Gastroesophageal sphincter (tissue), 4 donors: ENCODE measurements at regions not wholly inside any gene's neighbourhood (a gene's known extent, or its start where the extent isn't known, plus 50 kb on each side); places are given as distances from the start of the nearest gene placed in this dataset.

Source experiments
- ATAC-seq: fragments of 150-250 bp; one replicate; pipeline ENCODE4 v1.9.1; 2016; ENCODE audit warnings: mild to moderate bottlenecking, moderate library complexity
- H3K27ac ChIP-seq, 4 donors: fragments of 200-600 bp; sonication (generic) in 3 of 4; 1 replicate in 3 of 4; 2 replicates in 1 of 4; pipeline ENCODE4 v1.5.1; 2016 to 2019
- H3K27me3 ChIP-seq: fragments of 200-600 bp; sonication (generic); one replicate; pipeline ENCODE4 v1.5.1; 2019
- H3K36me3 ChIP-seq, 2 donors: fragments of 200-600 bp; sonication (generic); one replicate each; pipeline ENCODE4 v1.5.1; 2019; ENCODE audit warnings: control low read depth in 1 of 2
- H3K4me1 ChIP-seq, 3 donors: fragments of 200-600 bp; sonication (generic); 1 replicate in 2 of 3; 2 replicates in 1 of 3; pipeline ENCODE4 v1.5.1; 2016 to 2019; ENCODE audit warnings: control low read depth in 2 of 3
- H3K4me3 ChIP-seq, 2 donors: fragments of 200-600 bp; sonication (generic); one replicate each; pipeline ENCODE4 v1.5.1; 2019; ENCODE audit warnings: mild to moderate bottlenecking in 1 of 2, moderate library complexity in 1 of 2
- H3K9me3 ChIP-seq, 3 donors: fragments of 200-600 bp; sonication (generic); one replicate each; pipeline ENCODE4 v1.5.1; 2017 to 2019; ENCODE audit warnings: control low read depth in 2 of 3
- EP300 ChIP-seq: sonication (generic); formaldehyde crosslinking; IDR thresholded peaks from one replicate; pipeline ENCODE4 v1.6.1; 2017; ENCODE audit warnings: antibody characterized with exemption, mild to moderate bottlenecking
- POLR2A ChIP-seq, 2 donors: fragments of 450-650 bp; IDR thresholded peaks; one replicate each; pipeline ENCODE4 v1.6.1; 2017; ENCODE audit warnings: antibody characterized with exemption in 2 of 2, mild to moderate bottlenecking in 2 of 2, moderate library complexity in 1 of 2
- POLR2AphosphoS5 ChIP-seq: sonication (generic); formaldehyde crosslinking; IDR thresholded peaks from one replicate; pipeline ENCODE4 v1.6.1; 2017; ENCODE audit warnings: antibody characterized with exemption
- WGBS, 2 donors: methylation state at CpG; one replicate each; pipeline ENCODE4 v1.1.5; 2018; ENCODE audit warnings: low coverage in 1 of 2; 5-methylcytosine and 5-hydroxymethylcytosine counted together
- TF ChIP-seq, protein P1 (sequence below), 4 experiments: fragments of 200-600 bp in 2 of 4; fragments of 450-650 bp in 2 of 4; sonication (generic) in 1 of 4; IDR thresholded peaks; one replicate each; pipeline ENCODE4 v1.5.1; 2017 to 2019; ENCODE audit warnings: antibody characterized with exemption in 4 of 4, mild to moderate bottlenecking in 2 of 4, moderate library complexity in 2 of 4

DNA sequence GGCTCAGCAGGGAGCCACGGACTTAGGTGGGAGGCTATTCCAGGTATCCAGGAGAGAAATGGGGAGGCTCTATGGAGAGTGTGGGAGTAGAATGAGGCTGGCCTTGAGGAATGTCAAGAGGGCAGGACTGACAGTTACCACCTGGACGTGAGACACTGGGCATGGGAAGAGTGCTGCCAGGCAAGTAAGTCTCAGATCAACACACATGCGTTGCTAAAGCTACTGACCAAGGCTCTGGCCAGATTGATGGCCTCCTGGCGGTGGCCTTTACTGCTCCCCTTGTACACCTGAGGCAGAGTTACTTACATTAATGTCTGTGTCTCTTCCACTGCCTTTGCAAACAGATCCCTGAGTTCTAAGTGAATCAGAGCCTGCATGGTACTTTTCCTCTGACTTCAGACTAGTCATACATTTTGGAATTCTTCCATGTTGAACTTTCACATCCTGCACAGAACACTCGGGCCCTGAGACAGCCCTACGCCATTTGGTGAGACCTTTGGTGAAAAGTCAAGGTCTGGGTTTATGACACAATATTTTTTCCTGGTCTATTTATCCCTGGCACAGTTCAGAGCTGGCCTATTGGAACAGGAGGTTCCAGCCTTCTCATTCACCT is 398.8 kb upstream of the TRIB2 start:
- no peak overlapping the region for H3K4me3 ChIP-seq
- WGBS, 2 donors = 34 to 100% methylated on average over 1 to 3 of the region's 6 CpGs
- peaks cover 0 to 41% (median 0%) of the 10 kb centered on the region in 3 donors for H3K4me1 ChIP-seq
- no peak for TF ChIP-seq POLR2A (IDR thresholded peaks at IDR 0.05)
- TF ChIP-seq POLR2AphosphoS5 = peak; percentile 21
- H3K27ac ChIP-seq = peak overlapping the region; percentile 12 to 61 (median 20)
- ATAC-seq = peak; percentile 50
- no peaks in the 10 kb centered on the region for H3K9me3 ChIP-seq
- no peaks in the 10 kb centered on the region for H3K27me3 ChIP-seq
- H3K36me3 ChIP-seq = no peaks in the 10 kb centered on the region

DNA sequence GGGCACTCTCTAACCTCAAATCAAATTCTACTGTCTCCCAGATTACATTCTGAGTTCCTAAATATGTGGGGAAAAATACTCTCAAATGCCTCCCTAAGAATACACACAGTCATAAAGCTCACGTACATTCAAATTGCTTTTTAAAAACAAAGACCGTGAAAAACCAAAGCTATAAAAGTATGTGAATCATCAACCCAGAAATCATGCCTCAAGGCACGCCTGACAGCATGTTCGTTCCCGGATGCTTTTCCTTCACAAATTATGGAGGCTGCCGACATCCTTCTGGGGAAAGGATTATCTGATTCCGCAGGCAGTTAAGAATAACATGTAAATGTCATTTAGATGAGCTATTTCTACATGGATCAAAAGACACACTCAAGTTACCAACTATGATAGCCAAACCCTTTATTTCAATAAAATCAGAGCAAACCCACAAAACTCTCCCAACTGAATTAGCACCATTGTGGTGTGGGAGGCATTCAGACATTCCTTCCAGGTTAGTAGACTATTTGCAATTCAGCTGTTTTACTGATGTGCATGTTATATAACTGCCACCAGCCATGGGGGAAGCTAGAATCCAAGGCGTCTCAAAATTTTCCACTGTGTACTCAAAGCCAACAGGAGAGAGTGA is 398.2 kb upstream of the TRIB2 start:
- H3K27ac ChIP-seq = peak overlapping the region; percentile 12 to 61 (median 20)
- no peaks in the 10 kb centered on the region for H3K36me3 ChIP-seq
- no peak overlapping the region for H3K4me3 ChIP-seq
- H3K27me3 ChIP-seq = no peaks in the 10 kb centered on the region
- TF ChIP-seq POLR2AphosphoS5 (no peak), EP300 (no peak), POLR2A (IDR thresholded peaks at IDR 0.05) (no peak)
- TF ChIP-seq, protein P1, sequence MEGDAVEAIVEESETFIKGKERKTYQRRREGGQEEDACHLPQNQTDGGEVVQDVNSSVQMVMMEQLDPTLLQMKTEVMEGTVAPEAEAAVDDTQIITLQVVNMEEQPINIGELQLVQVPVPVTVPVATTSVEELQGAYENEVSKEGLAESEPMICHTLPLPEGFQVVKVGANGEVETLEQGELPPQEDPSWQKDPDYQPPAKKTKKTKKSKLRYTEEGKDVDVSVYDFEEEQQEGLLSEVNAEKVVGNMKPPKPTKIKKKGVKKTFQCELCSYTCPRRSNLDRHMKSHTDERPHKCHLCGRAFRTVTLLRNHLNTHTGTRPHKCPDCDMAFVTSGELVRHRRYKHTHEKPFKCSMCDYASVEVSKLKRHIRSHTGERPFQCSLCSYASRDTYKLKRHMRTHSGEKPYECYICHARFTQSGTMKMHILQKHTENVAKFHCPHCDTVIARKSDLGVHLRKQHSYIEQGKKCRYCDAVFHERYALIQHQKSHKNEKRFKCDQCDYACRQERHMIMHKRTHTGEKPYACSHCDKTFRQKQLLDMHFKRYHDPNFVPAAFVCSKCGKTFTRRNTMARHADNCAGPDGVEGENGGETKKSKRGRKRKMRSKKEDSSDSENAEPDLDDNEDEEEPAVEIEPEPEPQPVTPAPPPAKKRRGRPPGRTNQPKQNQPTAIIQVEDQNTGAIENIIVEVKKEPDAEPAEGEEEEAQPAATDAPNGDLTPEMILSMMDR (IDR thresholded peaks at IDR 0.05) = no peak
- H3K4me1 ChIP-seq = peaks cover 0 to 41% (median 0%) of the 10 kb centered on the region in 3 donors
- no peaks in the 10 kb centered on the region for H3K9me3 ChIP-seq
- ATAC-seq = no peak
- 75 to 87% methylated on average over 6 to 8 of the region's 8 CpGs for WGBS, 2 donors

DNA sequence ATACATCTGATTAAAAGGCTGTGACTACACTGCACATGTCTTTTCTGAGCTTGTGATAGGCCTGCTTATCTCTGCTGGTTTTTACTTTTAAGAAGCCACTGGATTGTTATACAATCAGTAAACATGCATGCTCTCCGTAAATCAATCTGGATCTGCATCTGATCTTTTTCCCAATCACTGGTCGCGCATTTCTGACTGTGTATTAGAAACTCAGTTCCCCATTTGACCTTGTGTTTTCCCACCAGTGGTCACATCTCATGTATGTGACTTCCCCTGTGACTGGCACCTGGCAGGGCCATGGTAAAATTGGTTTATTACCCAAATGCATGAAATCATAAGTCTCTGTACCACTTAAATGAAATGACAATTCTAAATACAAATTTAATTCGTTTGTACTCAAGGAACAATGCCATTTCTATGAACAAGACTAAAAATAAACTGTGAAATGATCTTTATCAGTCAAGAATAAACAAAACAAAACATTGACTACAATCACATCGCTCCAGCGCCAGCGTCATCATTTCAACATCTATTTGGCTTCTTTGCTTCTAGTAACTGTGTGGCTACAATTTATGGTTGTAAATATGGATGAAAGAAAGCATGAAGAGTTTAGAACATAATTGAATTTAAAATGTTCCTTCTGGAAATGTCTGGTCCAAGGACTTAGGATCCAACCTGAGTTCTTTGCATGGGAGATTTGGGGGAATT is 396.6 kb upstream of the TRIB2 start:
- no peak for TF ChIP-seq POLR2AphosphoS5
- TF ChIP-seq, protein P1 (IDR thresholded peaks at IDR 0.05) = no peak
- Histone ChIP-seq H3K4me1 (peaks cover 0 to 36% (median 0%) of the 10 kb centered on the region in 3 donors), H3K27me3 (no peaks in the 10 kb centered on the region), H3K36me3 (no peaks in the 10 kb centered on the region), H3K9me3 (no peaks in the 10 kb centered on the region), H3K27ac (no peak overlapping the region), H3K4me3 (no peak overlapping the region)
- 74 to 89% methylated on average over 7 of the region's 7 CpGs for WGBS, 2 donors
- no peak for ATAC-seq

DNA sequence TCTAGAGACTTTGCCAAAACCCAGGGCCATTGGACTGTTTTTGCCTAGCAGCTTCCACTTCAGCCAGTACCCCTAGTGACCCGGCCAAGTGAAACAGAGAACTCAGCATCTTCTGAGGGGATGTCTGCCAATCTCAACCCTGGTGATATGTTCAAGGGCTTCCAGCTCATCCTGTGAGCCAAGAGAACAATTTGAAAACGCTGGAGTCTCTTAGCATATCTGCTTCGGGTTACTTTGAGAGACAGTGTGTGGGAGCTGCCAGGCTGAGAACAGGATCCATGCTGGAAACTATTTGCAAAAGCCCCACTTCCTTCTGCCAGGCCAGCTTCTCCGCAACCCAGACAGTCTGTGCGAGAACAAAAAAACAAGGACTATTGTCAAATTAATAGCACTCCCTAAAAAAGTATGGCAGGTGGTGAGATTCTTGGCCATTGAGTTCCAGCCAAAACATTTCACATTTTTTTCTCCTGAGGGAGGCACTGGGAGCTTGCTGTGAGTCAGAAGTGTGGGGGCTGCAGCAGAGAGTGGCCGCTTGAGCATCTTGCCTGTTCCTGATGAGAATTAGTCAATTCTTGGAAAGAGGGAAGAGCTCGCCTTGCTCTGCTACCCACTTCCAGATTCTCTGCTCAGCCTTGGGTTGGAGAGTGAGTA is 395.6 kb upstream of the TRIB2 start:
- Histone ChIP-seq H3K27ac (peak overlapping the region in 3 of 4 donors; percentile 9 to 57 (median 48)), H3K4me1 (peaks cover 0 to 36% (median 0%) of the 10 kb centered on the region in 3 donors), H3K4me3 (no peak overlapping the region), H3K36me3 (no peaks in the 10 kb centered on the region), H3K27me3 (no peaks in the 10 kb centered on the region), H3K9me3 (no peaks in the 10 kb centered on the region)
- ATAC-seq = peak; percentile 72
- WGBS, 2 donors = 20 to 80% methylated on average over 1 to 5 of the region's 7 CpGs
- TF ChIP-seq EP300 = no peak
- TF ChIP-seq, protein P1 (IDR thresholded peaks at IDR 0.05) = peak in 1 of 4 experiments; percentile 27
- peak; percentile 29 for TF ChIP-seq POLR2AphosphoS5

DNA sequence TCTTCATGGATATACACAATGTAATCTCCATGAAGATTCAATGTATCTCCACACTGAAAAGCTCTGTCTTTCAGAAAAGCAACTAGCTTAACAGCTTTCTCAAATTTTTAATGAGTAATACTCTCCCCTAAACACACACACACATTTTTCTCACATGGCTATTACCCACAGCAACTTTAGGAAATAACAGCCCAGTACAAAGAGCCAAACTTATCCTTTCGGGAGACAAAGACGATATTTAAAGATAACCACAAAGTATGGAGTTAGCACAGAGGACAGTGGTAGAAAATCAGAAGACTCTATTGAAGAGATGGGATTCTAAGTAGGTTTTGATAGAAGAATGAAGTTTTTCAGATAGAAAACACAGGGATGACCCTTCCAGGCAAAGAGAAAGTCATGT is 394.9 kb upstream of the TRIB2 start:
- Histone ChIP-seq H3K27me3 (no peaks in the 10 kb centered on the region), H3K27ac (no peak overlapping the region), H3K4me3 (no peak overlapping the region), H3K9me3 (no peaks in the 10 kb centered on the region), H3K4me1 (peaks cover 0 to 36% (median 0%) of the 10 kb centered on the region in 3 donors), H3K36me3 (no peaks in the 10 kb centered on the region)
- no peak for ATAC-seq
- WGBS, 2 donors = 65% methylated on average over 2 of the region's 2 CpGs; no CpG with 5 or more reads in 1 of the 2 donors
- TF ChIP-seq POLR2A (IDR thresholded peaks at IDR 0.05) = no peak
- TF ChIP-seq, protein P1 (IDR thresholded peaks at IDR 0.05) = no peak
- TF ChIP-seq EP300 = no peak
- TF ChIP-seq POLR2AphosphoS5 = no peak
